IMR-90 (cell line): ENCODE measurements at regions not wholly inside any gene's neighbourhood (a gene's known extent, or its start where the extent isn't known, plus 50 kb on each side); places are given as distances from the start of the nearest gene placed in this dataset.

Experiments
- ATAC-seq: fragments of 200-7000 bp; cut with Tn5 transposase; 2 replicates; pipeline ENCODE4 v1.9.1; 2020; ENCODE audit warnings: low read depth, mild to moderate bottlenecking, moderate library complexity
- BruUV-seq: library from RNA; stranded (reverse); fragments of 400-500 nt; replicated peaks from 2 replicates; lab custom pipeline; 2021; lab: Mats Ljungman, UMichigan
- CTCF ChIA-PET: fragments of 300-600 bp; formaldehyde crosslinking; extraction: SDS; loops from one replicate; lab custom pipeline; 2021; ENCODE audit warnings: antibody characterized with exemption; lab: Yijun Ruan, JAX
- POLR2A ChIA-PET: fragments of 300-600 bp; sonication (Branson Sonifier 250); formaldehyde crosslinking; loops from one replicate; lab custom pipeline; 2022; ENCODE audit warnings: antibody characterized with exemption; ENCODE audit not compliant: unreplicated experiment; lab: Charles Lee
- DNase-seq: peaks from one replicate; pipeline ENCODE4 v3.0.0; 2013
- H2AFZ ChIP-seq: replicated peaks from 2 replicates; pipeline ENCODE3; 2013; ENCODE audit warnings: low read length, mild to moderate bottlenecking; ENCODE audit not compliant: poor library complexity
- H2AK5ac ChIP-seq: 2 replicates; pipeline ENCODE4 v1.6.1; 2013; ENCODE audit warnings: low read depth, low read length, inconsistent platforms
- H2AK9ac ChIP-seq: replicated peaks from 2 replicates; pipeline ENCODE3; 2013; ENCODE audit warnings: mild to moderate bottlenecking, low read depth, low read length, moderate library complexity; ENCODE audit not compliant: poor library complexity
- H2BK120ac ChIP-seq: 2 replicates; pipeline ENCODE4 v1.6.1; 2013; ENCODE audit warnings: low read depth, low read length, inconsistent platforms
- H2BK15ac ChIP-seq: 3 replicates; pipeline ENCODE4 v1.6.1; 2013; ENCODE audit warnings: low read depth, low read length, inconsistent platforms
- H2BK20ac ChIP-seq: 2 replicates; pipeline ENCODE4 v1.6.1; 2013; ENCODE audit warnings: low read depth, mild to moderate bottlenecking, inconsistent platforms, low read length, moderate library complexity
- H2BK5ac ChIP-seq: 2 replicates; pipeline ENCODE4 v1.6.1; 2013; ENCODE audit warnings: mild to moderate bottlenecking, low read depth, low read length, inconsistent platforms; ENCODE audit not compliant: poor library complexity, severe bottlenecking
- H3K14ac ChIP-seq: replicated peaks from 2 replicates; pipeline ENCODE4 v1.6.1; 2013; ENCODE audit warnings: low read depth, low read length, inconsistent platforms
- H3K18ac ChIP-seq: 2 replicates; pipeline ENCODE4 v1.6.1; 2013; ENCODE audit warnings: low read depth, low read length, control low read depth
- H3K23ac ChIP-seq: 2 replicates; pipeline ENCODE4 v1.6.1; 2013; ENCODE audit warnings: low read depth, low read length, inconsistent platforms
- H3K27ac ChIP-seq: 2 replicates; pipeline ENCODE4 v1.5.1; 2013; ENCODE audit warnings: mild to moderate bottlenecking, control low read depth, low read length; ENCODE audit not compliant: insufficient read depth
- H3K27me3 ChIP-seq: 2 replicates; pipeline ENCODE4 v1.6.1; 2013; ENCODE audit warnings: low read length; ENCODE audit not compliant: control insufficient read depth, insufficient read depth
- H3K36me3 ChIP-seq: 2 replicates; pipeline ENCODE4 v1.6.1; 2013; ENCODE audit warnings: low read length, mixed read lengths; ENCODE audit not compliant: control insufficient read depth, insufficient read depth
- H3K4ac ChIP-seq: 2 replicates; pipeline ENCODE4 v1.6.1; 2013; ENCODE audit warnings: low read depth, low read length, inconsistent platforms
- H3K4me1 ChIP-seq: 2 replicates; pipeline ENCODE4 v1.6.1; 2013; ENCODE audit warnings: low read length, mixed read lengths; ENCODE audit not compliant: control insufficient read depth, insufficient read depth
- H3K4me2 ChIP-seq: 2 replicates; pipeline ENCODE4 v1.6.1; 2013; ENCODE audit warnings: low read depth, mild to moderate bottlenecking, control low read depth, low read length, moderate library complexity
- H3K4me3 ChIP-seq: 2 replicates; pipeline ENCODE4 v1.5.1; 2013; ENCODE audit warnings: low read depth, mild to moderate bottlenecking, control low read depth, low read length, moderate library complexity; ENCODE audit not compliant: insufficient read depth
- H3K56ac ChIP-seq: 2 replicates; pipeline ENCODE4 v1.6.1; 2013; ENCODE audit warnings: low read length, inconsistent platforms; ENCODE audit not compliant: insufficient read depth; ENCODE audit errors: extremely low read depth
- H3K79me1 ChIP-seq, 2 experiments: 2 replicates each; pipeline ENCODE4 v1.6.1; 2013; ENCODE audit warnings: low read length in 2 of 2, inconsistent platforms in 1 of 2, low read depth in 1 of 2
- H3K9ac ChIP-seq: 2 replicates; pipeline ENCODE4 v1.6.1; 2013; ENCODE audit warnings: low read depth, low read length, control low read depth
- H3K9me1 ChIP-seq: 2 replicates; pipeline ENCODE4 v1.6.1; 2013; ENCODE audit warnings: low read length, inconsistent platforms; ENCODE audit not compliant: insufficient read depth
- H3K9me3 ChIP-seq: 2 replicates; pipeline ENCODE4 v1.6.1; 2013; ENCODE audit warnings: low read length; ENCODE audit not compliant: control insufficient read depth, insufficient read depth
- H4K20me1 ChIP-seq: 2 replicates; pipeline ENCODE4 v1.6.1; 2013; ENCODE audit warnings: low read length, inconsistent platforms; ENCODE audit not compliant: insufficient read depth
- H4K5ac ChIP-seq: 2 replicates; pipeline ENCODE4 v1.6.1; 2013; ENCODE audit warnings: mild to moderate bottlenecking, low read depth, low read length, control low read depth
- H4K8ac ChIP-seq, 2 experiments: 2 replicates each; pipeline ENCODE4 v1.6.1; 2013; ENCODE audit warnings: low read depth in 2 of 2, low read length in 2 of 2, control low read depth in 1 of 2, inconsistent platforms in 1 of 2
- H4K91ac ChIP-seq: 2 replicates; pipeline ENCODE4 v1.6.1; 2013; ENCODE audit warnings: low read depth, low read length, inconsistent platforms; ENCODE audit not compliant: insufficient read depth
- BHLHE40 ChIP-seq: fragments of 150-350 bp; IDR thresholded peaks from 2 replicates; pipeline ENCODE4 v1.6.1; 2016; ENCODE audit warnings: mild to moderate bottlenecking, low read depth, low read length
- CEBPB ChIP-seq: IDR thresholded peaks from 2 replicates; pipeline ENCODE4 v1.6.1; 2012; ENCODE audit warnings: low read depth, low read length, improper control_type of control experiment
- CHD1 ChIP-seq: IDR thresholded peaks from 2 replicates; pipeline ENCODE4 v1.6.1; 2012; ENCODE audit warnings: low read depth, low read length, improper control_type of control experiment
- FOS ChIP-seq: fragments of 150-350 bp; IDR thresholded peaks from 2 replicates; pipeline ENCODE4 v1.6.1; 2016; ENCODE audit warnings: low read depth, low read length
- MAFK ChIP-seq: IDR thresholded peaks from 2 replicates; pipeline ENCODE4 v1.6.1; 2012; ENCODE audit warnings: low read depth, low read length, improper control_type of control experiment
- MAZ ChIP-seq: IDR thresholded peaks from 2 replicates; pipeline ENCODE4 v1.6.1; 2012; ENCODE audit warnings: low read depth, mild to moderate bottlenecking, low read length, improper control_type of control experiment, moderate library complexity, borderline replicate concordance
- MXI1 ChIP-seq: IDR thresholded peaks from 2 replicates; pipeline ENCODE4 v1.6.1; 2012; ENCODE audit warnings: low read depth, mild to moderate bottlenecking, low read length, moderate library complexity, borderline replicate concordance
- NFE2L2 ChIP-seq: fragments of 150-350 bp; IDR thresholded peaks from 2 replicates; pipeline ENCODE4 v1.6.1; 2016; ENCODE audit warnings: low read depth, mild to moderate bottlenecking, low read length
- POLR2A ChIP-seq: IDR thresholded peaks from 2 replicates; pipeline ENCODE4 v1.6.1; 2012; ENCODE audit warnings: mild to moderate bottlenecking, low read depth, low read length
- RAD21 ChIP-seq: IDR thresholded peaks from 2 replicates; pipeline ENCODE4 v1.6.1; 2012; ENCODE audit warnings: low read length, improper control_type of control experiment
- RCOR1 ChIP-seq: IDR thresholded peaks from 2 replicates; pipeline ENCODE4 v1.6.1; 2012; ENCODE audit warnings: mild to moderate bottlenecking, low read length, improper control_type of control experiment; ENCODE audit not compliant: insufficient replicate concordance
- RFX5 ChIP-seq: IDR thresholded peaks from 2 replicates; pipeline ENCODE4 v1.8.0; 2012; ENCODE audit warnings: low read depth, mild to moderate bottlenecking, low read length, moderate library complexity
- SMC3 ChIP-seq: fragments of 150-350 bp; IDR thresholded peaks from 2 replicates; pipeline ENCODE4 v1.6.1; 2016; ENCODE audit warnings: low read depth, mild to moderate bottlenecking, antibody characterized with exemption, low read length, moderate library complexity
- WGBS, 2 experiments: methylation state at CpG; one replicate each; pipeline versions ENCODE4 v1.1.5 to v1.1.7; 2013; ENCODE audit warnings: missing lambda C conversion rate in 2 of 2; ENCODE audit not compliant: insufficient read length in 1 of 2; ENCODE audit errors: extremely low coverage in 2 of 2; 5-methylcytosine and 5-hydroxymethylcytosine counted together
- dilution Hi-C: fragments of 300-500 bp; cut with HindIII; formaldehyde crosslinking; loops from one replicate; pipeline ENCODE4 v1.14.3; 2018; ENCODE audit warnings: low sequenced_read_pairs; ENCODE audit not compliant: unreplicated experiment
- in situ Hi-C: fragments of 300-500 bp; cut with MboI; formaldehyde crosslinking; loops from 3 replicates; pipeline ENCODE4 v1.14.3; 2019; ENCODE audit warnings: low sequenced_read_pairs, inconsistent platforms, mixed read lengths
- intact Hi-C: fragments of 100-400 bp; cut with micrococcal nuclease; formaldehyde crosslinking; loops from 2 replicates; pipeline ENCODE4 v1.10.0; 2022
- TF ChIP-seq, protein P1 (sequence below): fragments of 150-350 bp; IDR thresholded peaks from 2 replicates; pipeline ENCODE4 v1.6.1; 2017; ENCODE audit warnings: mild to moderate bottlenecking, antibody characterized with exemption, low read length, low read depth
- TF ChIP-seq, protein P2 (sequence below): conservative IDR thresholded peaks from 2 replicates; pipeline ENCODE4 v1.5.1; 2012; ENCODE audit warnings: mild to moderate bottlenecking, low read depth, low read length, improper control_type of control experiment
- TF ChIP-seq, protein P3 (sequence below): fragments of 150-350 bp; IDR thresholded peaks from 2 replicates; pipeline ENCODE4 v1.6.1; 2016; ENCODE audit warnings: low read depth, mild to moderate bottlenecking, low read length, moderate library complexity, borderline replicate concordance

DNA sequence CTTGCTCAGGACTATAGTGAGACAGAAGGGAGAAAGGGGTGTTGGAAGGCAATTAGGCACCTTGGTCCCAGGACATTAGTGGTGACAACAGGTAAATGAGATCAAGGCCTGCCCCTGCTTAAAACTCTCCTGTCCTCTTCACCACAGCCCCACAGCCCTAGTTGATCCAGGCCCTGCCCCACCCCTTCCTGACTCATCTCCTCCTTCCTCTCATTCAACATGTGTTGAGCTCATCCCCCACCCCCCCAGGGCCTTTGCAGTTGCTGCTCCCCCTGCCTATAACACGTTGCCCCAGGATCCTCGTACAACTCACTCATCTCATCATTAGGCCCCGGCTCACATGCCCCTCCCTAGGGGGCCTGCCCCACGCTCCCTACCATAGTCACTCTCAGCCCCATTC, 66.8 kb downstream of the TSPAN17 start:
- Histone ChIP-seq H3K4me1 (no peaks in the 10 kb centered on the region), H2BK20ac (no peak overlapping the region), H3K27ac (no peak overlapping the region), H3K18ac (no peak overlapping the region), H4K5ac (no peak overlapping the region), H2BK5ac (no peak overlapping the region), H2BK15ac (no peak overlapping the region), H2AK5ac (no peak overlapping the region), H3K9ac (no peak overlapping the region), H4K91ac (no peak overlapping the region), H3K79me1 (no peaks in the 10 kb centered on the region), H2AFZ (no peak overlapping the region), H2AK9ac (no peak overlapping the region), H3K27me3 (peaks cover 54% of the 10 kb centered on the region), H3K23ac (no peak overlapping the region), H3K36me3 (no peaks in the 10 kb centered on the region), H3K4me3 (no peak overlapping the region), H4K8ac (no peak overlapping the region), H3K56ac (no peak overlapping the region), H4K20me1 (no peaks in the 10 kb centered on the region; the same call in 1 of the 2 replicates), H3K4ac (no peak overlapping the region), H3K4me2 (no peak overlapping the region), H3K9me1 (no peaks in the 10 kb centered on the region), H3K14ac (no peak overlapping the region), H3K9me3 (peaks cover 5% of the 10 kb centered on the region), H2BK120ac (no peak overlapping the region)
- DNase-seq (no peak), ATAC-seq (no peak)
- ChIA-PET POLR2A (no interaction called here), CTCF (no interaction called here)
- WGBS, 2 experiments, result no CpG with 5 or more reads among the region's 4 CpGs
- dilution Hi-C loops, result no loop called here
- intact Hi-C loops, result no loop called here
- no TSS peak for BruUV-seq
- TF ChIP-seq RCOR1 (no peak), BHLHE40 (no peak), MAZ (no peak), MAFK (no peak), RAD21 (no peak), CEBPB (no peak), NFE2L2 (no peak), POLR2A (no peak), SMC3 (no peak), RFX5 (no peak), FOS (no peak), MXI1 (no peak), CHD1 (no peak)
- TF ChIP-seq, protein P1, sequence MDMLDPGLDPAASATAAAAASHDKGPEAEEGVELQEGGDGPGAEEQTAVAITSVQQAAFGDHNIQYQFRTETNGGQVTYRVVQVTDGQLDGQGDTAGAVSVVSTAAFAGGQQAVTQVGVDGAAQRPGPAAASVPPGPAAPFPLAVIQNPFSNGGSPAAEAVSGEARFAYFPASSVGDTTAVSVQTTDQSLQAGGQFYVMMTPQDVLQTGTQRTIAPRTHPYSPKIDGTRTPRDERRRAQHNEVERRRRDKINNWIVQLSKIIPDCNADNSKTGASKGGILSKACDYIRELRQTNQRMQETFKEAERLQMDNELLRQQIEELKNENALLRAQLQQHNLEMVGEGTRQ, result no peak
- TF ChIP-seq, protein P2, sequence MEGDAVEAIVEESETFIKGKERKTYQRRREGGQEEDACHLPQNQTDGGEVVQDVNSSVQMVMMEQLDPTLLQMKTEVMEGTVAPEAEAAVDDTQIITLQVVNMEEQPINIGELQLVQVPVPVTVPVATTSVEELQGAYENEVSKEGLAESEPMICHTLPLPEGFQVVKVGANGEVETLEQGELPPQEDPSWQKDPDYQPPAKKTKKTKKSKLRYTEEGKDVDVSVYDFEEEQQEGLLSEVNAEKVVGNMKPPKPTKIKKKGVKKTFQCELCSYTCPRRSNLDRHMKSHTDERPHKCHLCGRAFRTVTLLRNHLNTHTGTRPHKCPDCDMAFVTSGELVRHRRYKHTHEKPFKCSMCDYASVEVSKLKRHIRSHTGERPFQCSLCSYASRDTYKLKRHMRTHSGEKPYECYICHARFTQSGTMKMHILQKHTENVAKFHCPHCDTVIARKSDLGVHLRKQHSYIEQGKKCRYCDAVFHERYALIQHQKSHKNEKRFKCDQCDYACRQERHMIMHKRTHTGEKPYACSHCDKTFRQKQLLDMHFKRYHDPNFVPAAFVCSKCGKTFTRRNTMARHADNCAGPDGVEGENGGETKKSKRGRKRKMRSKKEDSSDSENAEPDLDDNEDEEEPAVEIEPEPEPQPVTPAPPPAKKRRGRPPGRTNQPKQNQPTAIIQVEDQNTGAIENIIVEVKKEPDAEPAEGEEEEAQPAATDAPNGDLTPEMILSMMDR, result no peak
- TF ChIP-seq, protein P3, sequence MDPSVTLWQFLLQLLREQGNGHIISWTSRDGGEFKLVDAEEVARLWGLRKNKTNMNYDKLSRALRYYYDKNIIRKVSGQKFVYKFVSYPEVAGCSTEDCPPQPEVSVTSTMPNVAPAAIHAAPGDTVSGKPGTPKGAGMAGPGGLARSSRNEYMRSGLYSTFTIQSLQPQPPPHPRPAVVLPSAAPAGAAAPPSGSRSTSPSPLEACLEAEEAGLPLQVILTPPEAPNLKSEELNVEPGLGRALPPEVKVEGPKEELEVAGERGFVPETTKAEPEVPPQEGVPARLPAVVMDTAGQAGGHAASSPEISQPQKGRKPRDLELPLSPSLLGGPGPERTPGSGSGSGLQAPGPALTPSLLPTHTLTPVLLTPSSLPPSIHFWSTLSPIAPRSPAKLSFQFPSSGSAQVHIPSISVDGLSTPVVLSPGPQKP, result no peak
- in situ Hi-C loops, result no loop called here
